HUDEP-2 (cell line): ENCODE measurements at regions not wholly inside any gene's neighbourhood (a gene's known extent, or its start where the extent isn't known, plus 50 kb on each side); places are given as distances from the start of the nearest gene placed in this dataset.
"Not testable (repeated sequence)": the region's sequence is repeated elsewhere in the genome, so short reads cannot be mapped to it uniquely, and the experiment has no call there.

ENCODE experiments used
- DNase-seq, 76 experiments: peaks; one replicate each; lab custom pipeline; 2025; ENCODE audit not compliant: unreplicated experiment in 76 of 76; lab: John Stamatoyannopoulos, UW

- DNase-seq = no peak
These were observed 590.0 kb upstream of the ANO3 start for GRCh38 chr11:25741886-25742285.

DNA sequence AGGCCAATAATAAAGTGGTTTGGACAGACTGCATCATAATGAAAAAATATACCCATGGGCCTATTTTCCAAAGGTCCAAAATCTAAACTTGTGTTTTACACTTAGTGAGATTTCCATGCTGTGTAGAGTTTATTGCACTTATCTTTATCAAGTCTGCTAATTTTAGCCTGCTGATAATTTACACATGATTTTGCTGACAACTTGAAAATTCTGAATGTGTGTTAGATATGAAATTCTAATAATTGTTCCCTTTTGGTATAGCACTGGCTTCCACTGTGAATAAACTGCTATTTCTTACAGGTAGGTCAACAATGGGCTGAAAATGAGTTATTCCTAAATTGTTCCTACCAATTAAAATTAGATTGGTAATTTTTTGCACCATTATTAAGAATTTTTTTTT, 589.1 kb upstream of the ANO3 start:
- no peak for DNase-seq

DNA sequence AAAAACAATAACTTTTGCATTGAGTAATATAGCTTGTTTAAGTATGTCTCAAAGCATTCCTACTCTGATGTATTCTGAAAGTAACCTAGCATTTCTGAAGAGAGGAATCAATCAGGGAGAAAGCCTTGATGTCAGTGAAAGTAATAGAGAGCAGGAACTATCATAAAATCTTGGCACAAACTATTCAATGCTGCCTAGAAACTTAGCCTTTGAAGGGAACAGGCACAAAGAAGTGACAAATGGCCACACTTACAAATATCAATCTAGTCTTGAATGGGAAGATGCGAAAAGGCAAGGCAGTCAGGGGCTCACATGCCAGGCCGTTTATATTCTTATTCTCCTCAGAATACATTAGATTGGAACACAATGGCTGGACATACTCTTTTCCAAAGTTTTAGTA, 576.5 kb upstream of the ANO3 start:
- DNase-seq = no peak

GRCh38 chr11:25755918-25756584, 575.9 kb upstream of the ANO3 start:
- DNase-seq = no peak

DNA sequence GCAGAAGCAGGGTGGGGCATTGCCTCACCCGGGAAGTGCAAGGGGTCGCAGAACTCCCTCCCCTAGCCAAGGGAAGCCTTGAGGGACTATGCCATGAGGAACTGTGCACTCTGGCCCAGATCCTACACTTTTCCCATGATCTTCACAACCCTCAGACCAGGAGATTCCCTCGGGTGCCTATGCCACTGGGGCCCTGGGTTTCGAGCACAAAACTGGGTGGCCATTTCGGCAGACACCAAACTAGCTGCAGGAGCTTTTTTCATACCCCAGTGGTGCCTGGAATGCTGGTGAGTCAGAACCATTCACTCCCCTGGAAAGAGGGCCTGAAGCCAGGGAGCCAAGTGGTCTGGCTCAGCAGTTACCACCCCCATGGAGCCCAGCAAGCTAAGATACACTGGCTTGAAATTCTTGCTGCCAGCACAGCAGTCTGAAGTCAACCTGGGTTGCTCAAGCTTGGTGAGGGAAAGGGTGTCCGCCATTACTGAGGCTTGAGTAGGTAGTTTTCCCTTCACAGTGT, 573.7 kb upstream of the ANO3 start:
- DNase-seq = no peak

DNA sequence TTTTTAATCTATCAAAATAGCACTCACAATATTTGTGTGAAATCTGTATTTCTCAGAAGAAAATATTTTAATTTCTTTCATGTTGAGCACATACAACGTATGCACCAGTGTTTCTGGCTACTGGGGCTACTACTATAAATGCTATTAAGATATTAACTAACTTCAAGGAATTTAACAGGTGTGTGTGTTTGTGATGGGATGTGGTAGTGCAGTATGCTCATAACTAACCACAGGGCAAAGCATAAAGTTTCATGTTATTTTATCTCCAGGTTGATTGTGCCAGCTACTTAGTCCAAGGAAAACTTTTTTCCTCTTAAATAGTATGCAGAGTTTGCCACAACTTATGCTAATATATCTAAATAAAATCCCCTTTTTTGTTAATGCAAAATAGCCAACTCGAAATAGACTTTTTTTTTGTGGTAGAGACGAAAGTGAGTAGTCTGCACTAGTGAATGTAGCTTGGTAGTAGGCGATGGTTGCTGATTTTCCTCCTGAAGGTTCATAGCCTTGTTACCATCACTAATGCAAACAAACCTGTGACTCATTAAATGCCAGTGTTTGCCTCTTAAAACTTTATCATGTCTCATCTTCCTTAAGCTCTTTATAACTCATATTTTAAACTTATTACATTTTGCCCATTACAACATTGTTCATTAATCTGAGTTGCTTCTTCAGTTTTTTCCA, 565.5 kb upstream of the ANO3 start:
- no peak for DNase-seq

- no peak for DNase-seq
These were observed 562.6 kb upstream of the ANO3 start for GRCh38 chr11:25769287-25769686.

DNA sequence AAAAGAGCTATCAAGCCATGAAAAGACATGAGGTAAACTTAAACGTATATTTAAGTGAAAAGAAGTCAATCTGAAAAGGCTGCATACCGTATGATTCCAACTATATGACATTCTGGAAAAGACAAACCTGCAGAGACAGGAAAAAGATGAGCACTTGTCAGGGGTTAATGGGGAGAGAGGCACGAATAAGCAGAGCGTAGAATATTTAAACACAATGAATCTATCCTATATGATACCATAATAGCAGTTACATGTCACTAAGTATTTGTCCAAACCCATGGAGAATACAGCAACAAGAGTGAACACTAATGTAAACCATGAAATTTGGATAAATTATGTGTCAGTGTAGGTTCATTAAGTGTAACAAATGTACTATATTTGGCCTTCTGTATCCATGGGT, 560.3 kb upstream of the ANO3 start:
- DNase-seq = no peak

DNA sequence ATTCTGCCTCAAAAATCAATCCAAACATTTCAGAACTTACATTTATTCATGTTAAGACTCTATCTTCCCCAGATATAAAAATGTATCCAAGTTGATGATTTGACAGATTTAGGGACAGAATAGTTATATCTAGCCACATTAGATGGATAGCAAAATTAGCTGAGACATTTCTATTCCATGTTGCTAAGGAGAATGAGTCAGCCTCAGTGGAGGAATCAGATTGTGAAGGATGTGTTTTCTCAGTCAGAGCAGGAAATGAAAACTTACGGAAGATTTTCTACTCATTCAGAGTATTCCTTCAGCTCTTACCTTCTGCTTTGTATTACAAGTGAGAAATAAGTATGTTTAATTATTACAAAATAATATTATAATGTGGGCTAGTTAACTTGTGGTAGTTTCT, 556.3 kb upstream of the ANO3 start:
- no peak for DNase-seq

DNA sequence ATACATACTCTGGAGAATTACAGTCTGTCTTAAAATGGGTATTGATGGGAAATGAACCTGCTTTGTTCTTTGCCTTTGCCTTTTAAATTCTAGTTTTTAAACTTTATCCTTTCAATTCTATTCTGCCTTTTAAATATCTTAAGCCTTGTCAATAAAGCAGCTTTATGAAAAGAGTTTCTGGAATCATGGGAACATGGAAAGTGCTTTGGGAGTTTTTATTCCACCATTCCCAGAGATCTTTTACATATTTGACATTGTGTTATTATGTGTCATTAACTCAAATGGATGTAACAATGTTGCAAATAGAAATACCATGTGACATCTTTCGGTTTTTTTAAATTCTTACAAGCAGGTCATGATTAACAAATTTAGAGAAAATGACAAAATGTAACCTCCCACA, 555.7 kb upstream of the ANO3 start:
- DNase-seq = no peak

- DNase-seq = no peak
These were observed 554.6 kb upstream of the ANO3 start for GRCh38 chr11:25777343-25777742.

DNA sequence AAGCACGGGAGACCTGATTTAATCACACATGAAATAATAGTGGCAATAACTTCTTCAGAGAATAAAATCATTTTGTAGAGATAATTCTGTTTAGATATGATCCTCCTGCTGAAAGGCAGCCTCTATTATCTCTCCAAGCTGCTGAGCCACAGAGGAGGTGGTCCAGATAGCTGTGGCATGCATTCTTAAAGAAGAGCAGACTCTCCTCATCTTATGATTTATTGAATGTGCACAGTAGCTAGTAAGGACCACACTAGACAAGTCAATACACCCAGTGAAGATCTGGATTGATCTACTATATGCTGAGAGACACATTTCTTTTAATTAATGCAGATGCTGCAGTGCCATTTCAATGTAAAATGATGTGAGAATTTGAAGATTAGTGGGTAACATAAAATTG, 552.9 kb upstream of the ANO3 start:
- DNase-seq = no peak

DNA sequence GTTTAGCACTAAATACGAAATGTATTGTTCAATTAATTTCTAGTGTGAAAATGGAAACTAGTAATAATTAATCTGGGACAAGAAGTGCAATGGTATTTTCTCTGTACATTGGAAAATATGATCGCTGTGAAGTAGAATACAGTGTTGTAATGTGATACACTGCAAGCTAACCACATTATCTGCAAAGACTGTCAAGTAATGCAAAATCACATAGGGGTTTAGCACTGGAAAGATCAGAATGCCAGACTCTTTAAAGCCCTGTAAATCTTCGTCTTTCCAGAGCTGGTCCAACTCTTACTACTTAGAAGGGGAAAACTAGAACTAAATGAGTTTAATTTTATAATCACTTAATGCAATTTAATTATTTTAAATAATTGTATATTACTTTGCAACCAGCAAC, 544.5 kb upstream of the ANO3 start:
- DNase-seq = no peak

DNA sequence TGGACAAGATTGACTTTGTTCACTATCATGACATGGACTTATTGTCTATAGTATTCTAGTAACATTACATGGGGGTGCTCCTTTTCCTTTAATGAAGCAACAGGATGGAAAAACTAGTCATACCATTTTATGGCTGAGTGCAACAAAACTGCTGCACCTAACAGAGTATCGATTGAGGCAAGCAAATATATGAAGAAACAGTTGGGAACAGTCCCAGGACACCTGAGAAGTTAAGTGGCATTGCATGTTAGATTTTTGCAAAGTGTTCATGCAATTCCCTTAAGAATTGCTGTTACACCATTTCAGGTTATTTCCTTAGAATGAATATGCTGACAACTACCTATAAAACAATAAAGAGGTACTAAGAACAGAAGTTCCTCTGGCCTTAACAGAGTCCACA, 541.5 kb upstream of the ANO3 start:
- DNase-seq = no peak

DNA sequence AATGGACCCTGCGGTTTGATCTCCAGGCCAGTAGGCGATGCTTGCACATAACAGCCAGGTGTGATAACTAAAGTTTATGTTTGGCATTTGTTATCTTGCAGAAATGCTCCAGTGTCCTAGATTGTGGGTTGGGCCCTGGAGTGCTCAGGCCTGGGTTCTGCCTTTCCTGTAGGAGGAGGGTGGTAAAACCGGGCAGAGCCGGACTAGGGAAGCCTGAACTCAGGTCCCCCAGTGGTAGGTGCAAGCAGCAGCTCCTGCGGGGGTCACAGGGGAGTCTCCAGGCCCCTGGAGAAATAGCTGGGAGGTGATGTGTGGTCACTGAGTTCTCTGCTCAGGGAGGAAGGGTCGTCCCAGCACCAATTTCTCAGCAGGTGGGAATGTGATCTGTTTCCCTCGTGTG, 538.3 kb upstream of the ANO3 start:
- DNase-seq = no peak

- no peak for DNase-seq
These were observed 537.1 kb upstream of the ANO3 start for GRCh38 chr11:25794804-25795203.

DNA sequence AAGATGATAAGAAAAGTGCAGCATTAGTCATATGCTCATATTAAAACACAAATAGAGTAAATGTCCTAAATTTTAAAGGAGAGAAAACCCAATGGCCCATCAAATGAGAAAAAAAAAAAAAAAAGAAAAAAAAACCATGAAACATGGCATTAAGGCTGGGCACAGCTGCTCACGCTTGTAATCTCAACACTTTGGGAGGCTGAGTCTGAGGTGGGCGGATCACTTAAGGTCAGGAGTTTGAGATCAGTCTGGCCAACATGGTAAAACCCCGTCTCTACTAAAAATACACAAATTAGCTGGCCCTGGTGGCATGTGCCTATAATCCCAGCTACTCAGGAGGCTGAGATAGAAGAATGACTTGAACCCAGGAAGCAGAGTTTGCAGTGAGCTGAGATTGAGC, 515.5 kb upstream of the ANO3 start:
- DNase-seq = no peak

DNA sequence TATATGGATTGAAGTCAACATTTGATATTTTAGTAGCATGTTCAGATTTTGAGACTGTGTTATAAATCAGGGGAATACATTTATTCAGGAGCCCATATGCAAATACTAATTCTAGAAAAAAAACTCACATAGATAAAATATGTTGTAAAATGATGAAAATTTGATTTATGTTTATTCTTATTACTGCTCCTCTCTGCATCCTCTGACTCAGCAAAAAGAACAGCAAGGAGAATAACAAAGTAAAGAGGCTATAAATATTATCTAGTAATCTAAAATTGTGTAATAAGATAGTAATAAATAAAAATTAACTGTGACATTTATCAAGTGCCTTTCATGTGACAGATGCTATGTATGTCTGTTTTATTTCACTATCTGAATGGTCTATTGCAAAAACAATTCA, 507.2 kb upstream of the ANO3 start:
- DNase-seq = no peak

- DNase-seq = not testable (repeated sequence)
These were observed 500.4 kb upstream of the ANO3 start for GRCh38 chr11:25831485-25831884.

DNA sequence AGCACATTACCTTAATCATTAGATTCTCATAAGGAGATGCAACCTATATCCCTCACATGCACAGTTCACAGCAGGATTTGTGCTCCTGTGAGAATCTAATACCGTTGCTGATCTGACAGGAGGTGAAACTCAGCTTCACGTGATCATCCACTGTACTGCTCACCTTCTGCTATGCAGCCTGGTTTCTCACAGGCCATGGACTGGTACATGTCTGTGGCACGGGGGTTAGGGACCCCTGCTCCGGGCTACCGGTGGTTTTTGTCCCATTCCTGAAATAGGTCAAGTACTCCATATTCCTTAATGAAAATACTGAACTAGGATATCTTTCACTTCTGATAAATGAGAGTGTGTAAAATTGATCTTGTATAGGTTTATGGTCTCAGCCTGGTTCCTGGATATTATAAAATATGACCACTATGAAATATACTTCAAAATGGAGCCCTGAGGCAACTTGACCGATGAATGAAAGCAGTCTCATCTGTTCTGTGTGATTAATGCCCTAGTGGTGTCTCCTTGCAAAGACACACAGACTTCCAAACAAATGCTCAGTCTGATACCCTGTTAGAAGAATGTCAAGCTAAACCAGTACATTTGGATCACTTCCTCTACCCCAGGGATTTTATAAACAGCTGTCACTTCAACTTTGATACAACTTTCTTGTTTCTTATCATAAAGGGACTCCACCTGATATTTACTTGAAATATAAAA, 492.9 kb upstream of the ANO3 start:
- no peak for DNase-seq

- no peak for DNase-seq
These were observed 487.1 kb upstream of the ANO3 start for GRCh38 chr11:25844811-25845210.

- no peak for DNase-seq
These were observed 476.0 kb upstream of the ANO3 start for GRCh38 chr11:25855916-25856315.
